Loucy (cell line): ENCODE measurements at regions not wholly inside any gene's neighbourhood (a gene's known extent, or its start where the extent isn't known, plus 50 kb on each side); places are given as distances from the start of the nearest gene placed in this dataset.

Experiments used
- H2AFZ ChIP-seq: fragments of 200-600 bp; sonication (generic); 2 replicates; pipeline ENCODE4 v1.6.0; 2016; ENCODE audit warnings: antibody characterized with exemption, mild to moderate bottlenecking, low read length, moderate library complexity
- H3F3A ChIP-seq: fragments of 200-600 bp; 2 replicates; pipeline ENCODE4 v1.6.0; 2016; ENCODE audit warnings: antibody characterized with exemption, low read depth, mild to moderate bottlenecking
- H3K27me3 ChIP-seq: fragments of 200-600 bp; sonication (generic); 2 replicates; pipeline ENCODE4 v1.6.1; 2014; ENCODE audit warnings: low read length, mild to moderate bottlenecking; ENCODE audit not compliant: insufficient read depth, poor library complexity, severe bottlenecking
- H3K36me3 ChIP-seq: fragments of 200-600 bp; sonication (generic); 2 replicates; pipeline ENCODE4 v1.6.1; 2016; ENCODE audit warnings: low read length; ENCODE audit not compliant: insufficient read depth
- H3K4me1 ChIP-seq: fragments of 200-600 bp; sonication (generic); 2 replicates; pipeline ENCODE4 v1.5.1; 2014; ENCODE audit warnings: low read length, mild to moderate bottlenecking; ENCODE audit not compliant: insufficient read depth, poor library complexity, severe bottlenecking
- H3K4me2 ChIP-seq: fragments of 200-600 bp; sonication (generic); 2 replicates; pipeline ENCODE4 v1.6.0; 2014; ENCODE audit warnings: antibody characterized with exemption, low read length, low read depth, mild to moderate bottlenecking; ENCODE audit not compliant: poor library complexity, severe bottlenecking
- H3K4me3 ChIP-seq: fragments of 200-600 bp; sonication (generic); 2 replicates; pipeline ENCODE4 v1.5.1; 2014; ENCODE audit warnings: low read length, mild to moderate bottlenecking, mixed read lengths; ENCODE audit not compliant: poor library complexity, severe bottlenecking
- H3K79me2 ChIP-seq: fragments of 200-600 bp; sonication (generic); 2 replicates; pipeline ENCODE4 v1.6.1; 2014; ENCODE audit warnings: low read length; ENCODE audit not compliant: insufficient read depth
- H3K9ac ChIP-seq: fragments of 200-600 bp; sonication (generic); 2 replicates; pipeline ENCODE4 v1.6.0; 2014; ENCODE audit warnings: mild to moderate bottlenecking, low read depth, low read length, moderate library complexity; ENCODE audit not compliant: poor library complexity, severe bottlenecking
- H3K9me2 ChIP-seq: fragments of 200-600 bp; sonication (generic); replicated peaks from 2 replicates; pipeline ENCODE4 v1.6.1; 2016; ENCODE audit warnings: low read depth, low read length, mixed read lengths
- H3K9me3 ChIP-seq: fragments of 200-600 bp; sonication (generic); 2 replicates; pipeline ENCODE4 v1.6.1; 2014; ENCODE audit warnings: mild to moderate bottlenecking, antibody characterized with exemption, low read length, low read depth; ENCODE audit not compliant: insufficient read depth
- H4K20me1 ChIP-seq: fragments of 200-600 bp; sonication (generic); 2 replicates; pipeline ENCODE4 v1.6.0; 2014; ENCODE audit warnings: antibody characterized with exemption, low read length, mild to moderate bottlenecking; ENCODE audit not compliant: insufficient read depth, poor library complexity, severe bottlenecking
- CTCF ChIP-seq: fragments of 200-600 bp; sonication (generic); conservative IDR thresholded peaks from 2 replicates; pipeline ENCODE4 v1.5.1; 2014; ENCODE audit warnings: mild to moderate bottlenecking, antibody characterized with exemption, low read length
- EZH2phosphoT487 ChIP-seq: fragments of 200-600 bp; IDR thresholded peaks from 2 replicates; pipeline ENCODE4 v1.6.1; 2018; ENCODE audit warnings: antibody characterized with exemption, mild to moderate bottlenecking, moderate library complexity, borderline replicate concordance

GRCh38 chr5:123855609-123856008 lies 343.6 kb downstream of the CSNK1G3 start:
- Histone ChIP-seq H4K20me1 (no peaks in the 10 kb centered on the region), H3K36me3 (no peaks in the 10 kb centered on the region), H3K4me2 (no peak overlapping the region), H3K9ac (no peak overlapping the region), H3K27me3 (no peaks in the 10 kb centered on the region), H3F3A (no peaks in the 10 kb centered on the region), H3K9me2 (no peaks in the 10 kb centered on the region), H3K9me3 (no peaks in the 10 kb centered on the region), H3K4me1 (no peaks in the 10 kb centered on the region), H3K79me2 (no peaks in the 10 kb centered on the region), H3K4me3 (no peak overlapping the region), H2AFZ (no peak overlapping the region)
- TF ChIP-seq CTCF (no peak), EZH2phosphoT487 (no peak)

- Histone ChIP-seq H2AFZ (no peak overlapping the region), H4K20me1 (no peaks in the 10 kb centered on the region), H3K27me3 (no peaks in the 10 kb centered on the region), H3K9me2 (no peaks in the 10 kb centered on the region), H3K9me3 (no peaks in the 10 kb centered on the region), H3K4me3 (no peak overlapping the region), H3K4me1 (no peaks in the 10 kb centered on the region), H3K79me2 (no peaks in the 10 kb centered on the region), H3F3A (no peaks in the 10 kb centered on the region), H3K36me3 (no peaks in the 10 kb centered on the region), H3K9ac (no peak overlapping the region), H3K4me2 (no peak overlapping the region)
- TF ChIP-seq EZH2phosphoT487 (no peak), CTCF (no peak)
Observed at GRCh38 chr5:123845356-123846100, 333.6 kb downstream of the CSNK1G3 start.

- Histone ChIP-seq H3K4me1 (no peaks in the 10 kb centered on the region), H3K9me2 (no peaks in the 10 kb centered on the region), H3K27me3 (no peaks in the 10 kb centered on the region), H3K9ac (no peak overlapping the region), H2AFZ (no peak overlapping the region), H4K20me1 (no peaks in the 10 kb centered on the region), H3K79me2 (no peaks in the 10 kb centered on the region), H3K9me3 (no peaks in the 10 kb centered on the region), H3K36me3 (no peaks in the 10 kb centered on the region), H3K4me2 (no peak overlapping the region), H3K4me3 (no peak overlapping the region), H3F3A (no peaks in the 10 kb centered on the region)
- TF ChIP-seq CTCF (no peak), EZH2phosphoT487 (no peak)
Observed at GRCh38 chr5:123844873-123845272, 332.9 kb downstream of the CSNK1G3 start.
